Nephron progenitor cell (in vitro differentiated cells): ENCODE measurements at regions not wholly inside any gene's neighbourhood (a gene's known extent, or its start where the extent isn't known, plus 50 kb on each side); places are given as distances from the start of the nearest gene placed in this dataset.
"Not testable (repeated sequence)": the region's sequence is repeated elsewhere in the genome, so short reads cannot be mapped to it uniquely, and the experiment has no call there.

Source experiments
- DNase-seq: peaks from one replicate; pipeline ENCODE4 v3.0.0; 2021
- H3K27ac Mint-ChIP-seq: 2 replicates; pipeline ENCODE4 v1.8.0; 2021; ENCODE audit warnings: mild to moderate bottlenecking, moderate library complexity, mixed read lengths
- H3K27me3 Mint-ChIP-seq: 2 replicates; pipeline ENCODE4 v1.8.0; 2021; ENCODE audit warnings: mild to moderate bottlenecking, low read depth, mixed read lengths; ENCODE audit not compliant: poor library complexity
- H3K36me3 Mint-ChIP-seq: 2 replicates; pipeline ENCODE4 v1.8.0; 2021; ENCODE audit warnings: low read depth, mixed read lengths
- H3K4me1 Mint-ChIP-seq: 2 replicates; pipeline ENCODE4 v1.8.0; 2021; ENCODE audit warnings: mixed read lengths
- H3K4me3 Mint-ChIP-seq: 2 replicates; pipeline ENCODE4 v1.8.0; 2021; ENCODE audit warnings: mild to moderate bottlenecking, moderate library complexity, mixed read lengths
- H3K9me3 Mint-ChIP-seq: 2 replicates; pipeline ENCODE4 v1.8.0; 2021; ENCODE audit warnings: mild to moderate bottlenecking, moderate library complexity, mixed read lengths
- CTCF ChIP-seq: fragments of 200-600 bp; sonication (generic); IDR thresholded peaks from 2 replicates; pipeline ENCODE4 v1.5.0; 2021; ENCODE audit warnings: antibody characterized with exemption

GRCh38 chr14:92241966-92242595 is 80.9 kb upstream of the SLC24A4 start:
- H3K36me3 Mint-ChIP-seq, result no peaks in the 10 kb centered on the region
- H3K9me3 Mint-ChIP-seq, result peaks cover 64% of the 10 kb centered on the region
- no peak overlapping the region for H3K27ac Mint-ChIP-seq
- no peak for TF ChIP-seq CTCF
- H3K4me1 Mint-ChIP-seq, result no peaks in the 10 kb centered on the region
- DNase-seq, result no peak
- peaks cover 13% of the 10 kb centered on the region for H3K27me3 Mint-ChIP-seq
- no peak overlapping the region for H3K4me3 Mint-ChIP-seq

DNA sequence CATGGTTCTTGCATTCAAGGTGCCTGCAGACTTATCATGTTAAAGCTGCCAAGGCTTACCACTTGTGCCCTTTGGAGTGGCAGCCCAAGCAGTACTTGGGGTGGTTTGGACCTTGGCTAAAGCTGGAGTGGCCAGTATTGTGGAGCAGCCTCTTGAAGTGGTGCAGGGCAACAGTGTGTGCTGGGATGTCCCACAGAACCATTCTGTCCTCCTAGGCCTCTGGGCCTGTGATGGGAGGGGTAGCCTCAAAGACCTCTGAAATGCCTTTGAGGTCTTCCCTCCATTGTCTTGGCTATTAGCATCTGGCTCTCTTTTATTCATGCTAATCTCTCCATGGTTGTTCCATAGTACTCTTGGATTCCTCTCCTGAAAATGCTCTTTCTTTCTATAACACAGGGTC is 78.2 kb upstream of the SLC24A4 start:
- no peak overlapping the region for H3K4me3 Mint-ChIP-seq

DNA sequence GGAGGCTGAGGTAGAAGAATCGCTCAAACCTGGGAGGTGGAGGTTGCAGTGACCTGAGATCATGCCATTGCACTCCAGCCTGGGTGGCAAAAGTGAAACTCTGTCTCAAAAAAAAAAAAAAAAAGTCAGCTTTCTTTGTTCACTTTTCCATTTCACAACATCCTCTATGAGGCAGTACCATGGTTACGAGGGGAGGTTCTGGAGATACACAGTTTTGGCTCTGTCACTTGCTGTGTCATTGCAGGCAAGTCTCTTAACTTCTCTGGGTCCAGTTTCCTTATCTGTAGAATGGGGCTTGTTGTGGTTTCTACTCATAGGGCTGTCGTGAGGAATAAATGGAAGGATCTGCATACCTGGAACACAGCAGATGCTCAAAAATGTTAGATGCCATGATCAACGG is 75.6 kb upstream of the SLC24A4 start:
- Mint-ChIP-seq H3K27ac (no peak overlapping the region), H3K36me3 (no peaks in the 10 kb centered on the region), H3K4me1 (no peaks in the 10 kb centered on the region), H3K27me3 (peaks cover 43% of the 10 kb centered on the region), H3K4me3 (no peak overlapping the region), H3K9me3 (peaks cover 43% of the 10 kb centered on the region)
- TF ChIP-seq CTCF, result no peak
- DNase-seq, result no peak

More for the DNA sequence above, 78.2 kb upstream of the SLC24A4 start:
- Mint-ChIP-seq H3K4me1 (no peaks in the 10 kb centered on the region), H3K9me3 (peaks cover 58% of the 10 kb centered on the region), H3K27me3 (peaks cover 17% of the 10 kb centered on the region), H3K27ac (no peak overlapping the region), H3K36me3 (no peaks in the 10 kb centered on the region)
- DNase-seq, result no peak
- TF ChIP-seq CTCF, result no peak

DNA sequence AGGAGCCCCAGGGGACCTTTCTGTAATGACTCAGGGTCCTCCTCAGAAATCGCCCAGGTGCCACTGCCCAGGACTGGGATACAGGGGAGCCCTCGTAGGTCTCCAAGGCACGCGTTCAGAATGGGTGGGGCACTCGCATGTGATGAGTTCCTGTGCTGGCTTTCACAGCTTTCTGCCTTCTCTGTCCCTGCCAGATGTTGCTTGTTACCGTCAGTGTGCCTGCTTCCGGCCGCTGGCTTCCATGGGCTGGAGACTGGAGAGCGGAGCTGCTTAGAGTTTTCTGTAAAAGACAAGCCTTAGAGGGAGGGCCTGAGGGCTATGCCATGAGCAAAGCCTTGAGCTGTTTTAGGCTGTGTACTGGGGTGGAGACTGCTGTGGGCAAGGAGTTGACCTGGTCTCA is 75.0 kb upstream of the SLC24A4 start:
- H3K27me3 Mint-ChIP-seq, result peaks cover 43% of the 10 kb centered on the region
- H3K9me3 Mint-ChIP-seq, result peaks cover 40% of the 10 kb centered on the region
- no peak overlapping the region for H3K27ac Mint-ChIP-seq
- H3K36me3 Mint-ChIP-seq, result no peaks in the 10 kb centered on the region
- H3K4me3 Mint-ChIP-seq, result no peak overlapping the region
- DNase-seq, result no peak
- TF ChIP-seq CTCF, result no peak
- H3K4me1 Mint-ChIP-seq, result no peaks in the 10 kb centered on the region

DNA sequence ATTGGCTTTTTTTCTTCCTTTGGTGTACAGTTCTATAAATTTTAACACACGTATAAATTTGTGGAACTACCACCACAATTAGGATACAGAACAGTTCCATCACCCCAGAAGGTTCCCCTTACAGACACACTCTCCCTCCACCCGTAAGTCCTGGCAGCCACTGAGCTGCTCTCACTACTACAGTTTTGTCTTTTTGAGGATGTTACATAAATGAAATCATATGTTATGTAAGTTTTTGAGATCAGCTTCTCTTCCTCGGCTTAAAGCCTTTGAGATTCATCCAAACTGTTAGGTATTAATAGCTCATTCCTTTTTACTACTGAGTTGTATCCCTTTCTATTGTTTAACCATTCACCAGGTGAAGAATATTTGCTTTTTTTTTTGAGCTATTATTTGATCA is 74.3 kb upstream of the SLC24A4 start:
- H3K27me3 Mint-ChIP-seq, result peaks cover 46% of the 10 kb centered on the region
- peaks cover 33% of the 10 kb centered on the region for H3K9me3 Mint-ChIP-seq
- DNase-seq, result no peak
- peaks cover 4% of the 10 kb centered on the region for H3K4me1 Mint-ChIP-seq
- H3K4me3 Mint-ChIP-seq, result no peak overlapping the region
- H3K36me3 Mint-ChIP-seq, result no peaks in the 10 kb centered on the region
- TF ChIP-seq CTCF, result no peak
- no peak overlapping the region for H3K27ac Mint-ChIP-seq

- not testable (repeated sequence) for H3K4me3 Mint-ChIP-seq, H3K27ac Mint-ChIP-seq, DNase-seq, H3K36me3 Mint-ChIP-seq
- Mint-ChIP-seq H3K9me3 (peaks cover 17% of the 10 kb centered on the region), H3K27me3 (peaks cover 63% of the 10 kb centered on the region), H3K4me1 (peaks cover 16% of the 10 kb centered on the region)
These were observed 72.6 kb upstream of the SLC24A4 start for GRCh38 chr14:92250366-92250765.
